Endothelial cell (in vitro differentiated cells): ENCODE measurements at regions not wholly inside any gene's neighbourhood (a gene's known extent, or its start where the extent isn't known, plus 50 kb on each side); places are given as distances from the start of the nearest gene placed in this dataset.

ENCODE experiments used
- DNase-seq: peaks from one replicate; pipeline ENCODE4 v3.0.0; 2021; ENCODE audit warnings: low spot score
- H3K27ac Mint-ChIP-seq: one replicate; pipeline ENCODE4 v1.8.0; 2021; ENCODE audit warnings: mixed read lengths, inconsistent platforms; ENCODE audit not compliant: unreplicated experiment
- H3K27me3 Mint-ChIP-seq: one replicate; pipeline ENCODE4 v1.8.0; 2021; ENCODE audit warnings: mild to moderate bottlenecking, moderate library complexity, mixed read lengths, inconsistent platforms; ENCODE audit not compliant: unreplicated experiment
- H3K36me3 Mint-ChIP-seq: one replicate; pipeline ENCODE4 v1.8.0; 2021; ENCODE audit warnings: mild to moderate bottlenecking, low read depth, mixed read lengths, inconsistent platforms; ENCODE audit not compliant: unreplicated experiment
- H3K4me1 Mint-ChIP-seq: one replicate; pipeline ENCODE4 v1.8.0; 2021; ENCODE audit warnings: mild to moderate bottlenecking, mixed read lengths, inconsistent platforms; ENCODE audit not compliant: unreplicated experiment
- H3K4me3 Mint-ChIP-seq: one replicate; pipeline ENCODE4 v1.8.0; 2021; ENCODE audit warnings: mild to moderate bottlenecking, mixed read lengths, inconsistent platforms; ENCODE audit not compliant: unreplicated experiment
- H3K9me3 Mint-ChIP-seq: one replicate; pipeline ENCODE4 v1.8.0; 2021; ENCODE audit warnings: mixed read lengths, inconsistent platforms; ENCODE audit not compliant: unreplicated experiment
- TF ChIP-seq, protein P1 (sequence below): fragments of 200-600 bp; sonication (generic); IDR thresholded peaks from one replicate; pipeline ENCODE4 v1.5.0; 2021; ENCODE audit warnings: antibody characterized with exemption; ENCODE audit not compliant: unreplicated experiment

DNA sequence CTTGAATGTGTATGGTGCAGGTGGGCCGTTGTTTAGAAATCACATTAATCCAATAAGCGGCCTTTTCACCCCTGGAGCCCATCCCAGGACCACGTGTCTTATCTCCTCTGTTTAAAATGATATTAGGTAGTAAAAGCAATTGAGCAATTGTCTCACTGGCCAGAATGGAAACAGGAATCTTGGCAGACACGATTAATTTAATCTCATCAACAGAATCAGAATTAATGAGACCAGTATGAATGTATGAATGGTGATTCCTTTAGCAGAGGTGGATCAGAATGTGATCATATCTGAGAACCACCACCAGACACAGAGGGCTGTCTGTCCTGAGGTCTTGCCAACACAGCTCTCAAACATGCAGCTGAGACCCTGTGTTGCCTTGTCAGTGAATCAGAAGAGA, 1591.4 kb downstream of the REEP3 start:
- TF ChIP-seq, protein P1, sequence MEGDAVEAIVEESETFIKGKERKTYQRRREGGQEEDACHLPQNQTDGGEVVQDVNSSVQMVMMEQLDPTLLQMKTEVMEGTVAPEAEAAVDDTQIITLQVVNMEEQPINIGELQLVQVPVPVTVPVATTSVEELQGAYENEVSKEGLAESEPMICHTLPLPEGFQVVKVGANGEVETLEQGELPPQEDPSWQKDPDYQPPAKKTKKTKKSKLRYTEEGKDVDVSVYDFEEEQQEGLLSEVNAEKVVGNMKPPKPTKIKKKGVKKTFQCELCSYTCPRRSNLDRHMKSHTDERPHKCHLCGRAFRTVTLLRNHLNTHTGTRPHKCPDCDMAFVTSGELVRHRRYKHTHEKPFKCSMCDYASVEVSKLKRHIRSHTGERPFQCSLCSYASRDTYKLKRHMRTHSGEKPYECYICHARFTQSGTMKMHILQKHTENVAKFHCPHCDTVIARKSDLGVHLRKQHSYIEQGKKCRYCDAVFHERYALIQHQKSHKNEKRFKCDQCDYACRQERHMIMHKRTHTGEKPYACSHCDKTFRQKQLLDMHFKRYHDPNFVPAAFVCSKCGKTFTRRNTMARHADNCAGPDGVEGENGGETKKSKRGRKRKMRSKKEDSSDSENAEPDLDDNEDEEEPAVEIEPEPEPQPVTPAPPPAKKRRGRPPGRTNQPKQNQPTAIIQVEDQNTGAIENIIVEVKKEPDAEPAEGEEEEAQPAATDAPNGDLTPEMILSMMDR = no peak
- DNase-seq = no peak
- no peak overlapping the region for H3K27ac Mint-ChIP-seq
- H3K4me3 Mint-ChIP-seq = no peak overlapping the region
- no peaks in the 10 kb centered on the region for H3K27me3 Mint-ChIP-seq
- H3K9me3 Mint-ChIP-seq = no peaks in the 10 kb centered on the region
- no peaks in the 10 kb centered on the region for H3K36me3 Mint-ChIP-seq
- H3K4me1 Mint-ChIP-seq = no peaks in the 10 kb centered on the region

DNA sequence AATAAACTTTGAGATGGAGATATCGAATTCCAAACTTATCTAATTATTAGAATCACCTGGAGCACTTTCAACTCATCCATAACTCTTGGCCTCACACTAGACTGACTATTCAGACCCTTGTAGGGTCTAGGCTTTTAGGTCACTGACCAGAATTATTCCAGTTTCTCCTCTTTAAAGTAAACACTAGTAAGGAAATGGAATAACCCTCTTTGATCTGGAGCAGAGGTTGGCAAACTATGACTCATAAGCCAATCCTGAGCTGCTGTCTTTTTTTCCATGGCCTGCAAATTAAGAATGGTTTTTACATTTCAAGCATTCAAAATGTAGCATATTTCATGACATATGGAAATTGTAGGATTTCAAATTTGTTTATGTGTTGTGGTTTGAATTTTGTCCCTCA, 1601.9 kb downstream of the REEP3 start:
- Mint-ChIP-seq H3K27me3 (no peaks in the 10 kb centered on the region), H3K4me1 (peaks cover 3% of the 10 kb centered on the region), H3K36me3 (no peaks in the 10 kb centered on the region)

DNA sequence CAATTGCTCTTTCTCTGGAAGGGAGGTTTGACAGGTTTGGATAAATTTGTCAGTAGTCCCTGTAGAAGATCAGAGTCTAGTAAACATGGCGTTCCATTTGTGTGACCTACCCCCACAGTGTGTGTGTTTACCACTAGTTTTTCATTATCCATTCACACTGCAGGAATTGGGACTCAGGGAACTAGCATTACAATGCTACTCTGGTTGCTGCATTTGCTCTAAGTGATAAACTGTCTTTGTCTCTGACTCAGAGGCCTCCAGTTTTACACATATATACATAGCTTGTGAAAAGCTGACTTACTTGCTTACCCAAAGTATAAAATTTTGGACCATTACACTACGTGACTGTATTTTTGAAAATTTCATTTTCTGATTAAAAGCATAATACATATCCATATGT, 1604.0 kb downstream of the REEP3 start:
- H3K27ac Mint-ChIP-seq = no peak overlapping the region
- no peaks in the 10 kb centered on the region for H3K27me3 Mint-ChIP-seq
- no peak overlapping the region for H3K4me3 Mint-ChIP-seq
- TF ChIP-seq, protein P1 = no peak
- DNase-seq = no peak
- H3K4me1 Mint-ChIP-seq = peaks cover 3% of the 10 kb centered on the region
- H3K9me3 Mint-ChIP-seq = no peaks in the 10 kb centered on the region
- H3K36me3 Mint-ChIP-seq = no peaks in the 10 kb centered on the region

More for the DNA sequence above, 1601.9 kb downstream of the REEP3 start:
- DNase-seq = no peak
- H3K27ac Mint-ChIP-seq = no peak overlapping the region
- no peak overlapping the region for H3K4me3 Mint-ChIP-seq
- no peaks in the 10 kb centered on the region for H3K9me3 Mint-ChIP-seq
- TF ChIP-seq, protein P1 = no peak

DNA sequence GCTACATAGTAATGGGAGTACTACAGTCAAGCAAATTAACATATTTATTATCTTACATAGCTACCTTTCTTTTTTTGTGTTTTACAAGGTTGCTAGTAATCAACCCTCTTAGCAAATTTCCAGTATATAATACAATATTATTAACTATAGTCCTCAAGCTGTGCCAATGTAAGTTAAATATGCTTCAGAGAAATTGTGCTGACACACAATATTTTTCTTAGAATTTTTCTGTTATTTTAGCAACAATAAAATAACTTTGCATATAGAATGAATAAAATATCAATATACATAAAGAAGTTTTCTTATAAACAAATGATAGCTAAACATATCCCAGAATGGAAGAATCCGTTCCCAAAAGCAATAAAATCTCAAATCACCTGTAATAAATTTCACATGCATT, 1605.1 kb downstream of the REEP3 start:
- Mint-ChIP-seq H3K9me3 (no peaks in the 10 kb centered on the region), H3K4me1 (peaks cover 3% of the 10 kb centered on the region), H3K27me3 (no peaks in the 10 kb centered on the region), H3K4me3 (no peak overlapping the region), H3K27ac (no peak overlapping the region), H3K36me3 (no peaks in the 10 kb centered on the region)
- DNase-seq = no peak
- TF ChIP-seq, protein P1 = no peak

DNA sequence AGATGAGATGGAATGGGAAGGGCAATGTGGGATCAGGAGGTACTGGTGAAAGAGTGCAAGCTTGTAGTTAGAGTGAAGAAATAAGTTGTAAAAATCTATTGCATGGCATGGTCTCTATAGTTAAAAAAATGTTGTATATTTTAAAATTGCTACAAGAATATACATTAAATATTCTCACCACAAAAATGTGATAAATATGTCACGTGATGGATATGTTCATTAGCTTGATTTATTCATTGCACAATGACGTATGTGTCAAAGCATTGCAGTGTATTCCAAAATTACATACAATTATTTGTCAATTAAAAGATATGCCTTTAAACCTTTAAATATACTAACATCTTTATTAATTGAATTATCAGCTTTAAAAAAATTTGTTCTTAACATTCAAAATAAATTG, 1607.1 kb downstream of the REEP3 start:
- no peak for DNase-seq
- Mint-ChIP-seq H3K4me1 (peaks cover 3% of the 10 kb centered on the region), H3K4me3 (no peak overlapping the region), H3K27ac (no peak overlapping the region), H3K36me3 (no peaks in the 10 kb centered on the region), H3K27me3 (no peaks in the 10 kb centered on the region), H3K9me3 (no peaks in the 10 kb centered on the region)
- TF ChIP-seq, protein P1 = no peak
